ENCODE measurements at regions not wholly inside any gene's neighbourhood (a gene's known extent, or its start where the extent isn't known, plus 50 kb on each side); places are given as distances from the start of the nearest gene placed in this dataset.

GRCh38 chr12:84696908-84697540 is 215.6 kb downstream of the SLC6A15 start:
- Mint-ChIP-seq H3K36me3 (no peaks in the 10 kb centered on the region), H3K27me3 (ENCODE audit: low read depth in 2 of 2) (no peaks in the 10 kb centered on the region), H3K9me3 (peaks cover 7 to 10% of the 10 kb centered on the region in 2 donors), H3K4me3 (no peak overlapping the region), H3K4me1 (no peaks in the 10 kb centered on the region), H3K27ac (no peak overlapping the region)
- no peak for ATAC-seq
- H3K4me1 ChIP-seq (ENCODE audit: control insufficient read depth, insufficient read depth, low read length), result no peaks in the 10 kb centered on the region
- TF ChIP-seq CTCF (IDR thresholded peaks at IDR 0.05), result no peak
- no peak overlapping the region for H3K4me3 ChIP-seq (ENCODE audit: low read length)
- no peak for DNase-seq
- no peaks in the 10 kb centered on the region for H3K9me3 ChIP-seq (ENCODE audit: control insufficient read depth, insufficient read depth, low read length)
- H3K27me3 ChIP-seq (ENCODE audit: control insufficient read depth, insufficient read depth, low read length), result no peaks in the 10 kb centered on the region
- no peaks in the 10 kb centered on the region for H3K36me3 ChIP-seq (ENCODE audit: control insufficient read depth, insufficient read depth, low read length)
- whole genome bisulfite sequencing (ENCODE audit: insufficient coverage), result 13% methylated on average over 1 of the region's 3 CpGs
- intact Hi-C loops (cut with micrococcal nuclease), result no loop called here
- no peak overlapping the region for H3K27ac ChIP-seq (ENCODE audit: low read length)

GRCh38 chr12:84696281-84696680 is 216.3 kb downstream of the SLC6A15 start:
- H3K9me3 ChIP-seq (ENCODE audit: control insufficient read depth, insufficient read depth, low read length), result no peaks in the 10 kb centered on the region
- WGBS (ENCODE audit: insufficient coverage), result no CpG with 5 or more reads among the region's 2 CpGs
- Mint-ChIP-seq H3K27me3 (ENCODE audit: low read depth in 2 of 2) (no peaks in the 10 kb centered on the region), H3K36me3 (no peaks in the 10 kb centered on the region), H3K4me1 (no peaks in the 10 kb centered on the region), H3K27ac (no peak overlapping the region), H3K4me3 (no peak overlapping the region), H3K9me3 (peaks cover 5 to 10% of the 10 kb centered on the region in 2 donors)
- intact Hi-C loops (cut with micrococcal nuclease), result no loop called here
- H3K4me3 ChIP-seq (ENCODE audit: low read length), result no peak overlapping the region
- H3K27ac ChIP-seq (ENCODE audit: low read length), result no peak overlapping the region
- ATAC-seq, result no peak
- H3K4me1 ChIP-seq (ENCODE audit: control insufficient read depth, insufficient read depth, low read length), result no peaks in the 10 kb centered on the region
- no peaks in the 10 kb centered on the region for H3K36me3 ChIP-seq (ENCODE audit: control insufficient read depth, insufficient read depth, low read length)
- H3K27me3 ChIP-seq (ENCODE audit: control insufficient read depth, insufficient read depth, low read length), result no peaks in the 10 kb centered on the region
- no peak for DNase-seq
- no peak for TF ChIP-seq CTCF (IDR thresholded peaks at IDR 0.05)

GRCh38 chr12:84694116-84694515 is 218.5 kb downstream of the SLC6A15 start:
- no peaks in the 10 kb centered on the region for H3K9me3 ChIP-seq (ENCODE audit: control insufficient read depth, insufficient read depth, low read length)
- Mint-ChIP-seq H3K36me3 (no peaks in the 10 kb centered on the region), H3K4me3 (no peak overlapping the region), H3K9me3 (peaks cover 7 to 13% of the 10 kb centered on the region in 2 donors), H3K4me1 (no peaks in the 10 kb centered on the region), H3K27ac (no peak overlapping the region), H3K27me3 (ENCODE audit: low read depth in 2 of 2) (no peaks in the 10 kb centered on the region)
- H3K27ac ChIP-seq (ENCODE audit: low read length), result no peak overlapping the region
- H3K4me3 ChIP-seq (ENCODE audit: low read length), result no peak overlapping the region
- H3K27me3 ChIP-seq (ENCODE audit: control insufficient read depth, insufficient read depth, low read length), result no peaks in the 10 kb centered on the region
- TF ChIP-seq CTCF (IDR thresholded peaks at IDR 0.05), result no peak
- no peak for DNase-seq
- H3K4me1 ChIP-seq (ENCODE audit: control insufficient read depth, insufficient read depth, low read length), result no peaks in the 10 kb centered on the region
- intact Hi-C loops (cut with micrococcal nuclease), result no loop called here
- no peaks in the 10 kb centered on the region for H3K36me3 ChIP-seq (ENCODE audit: control insufficient read depth, insufficient read depth, low read length)
- no peak for ATAC-seq

- H3K27me3 ChIP-seq (ENCODE audit: control insufficient read depth, insufficient read depth, low read length), result no peaks in the 10 kb centered on the region
These were observed 220.5 kb downstream of the SLC6A15 start for GRCh38 chr12:84692071-84692470.

More at GRCh38 chr12:84692071-84692470, 220.5 kb downstream of the SLC6A15 start:
- intact Hi-C loops (cut with micrococcal nuclease), result no loop called here
- H3K4me3 ChIP-seq (ENCODE audit: low read length), result no peak overlapping the region
- H3K27ac ChIP-seq (ENCODE audit: low read length), result no peak overlapping the region
- no peak overlapping the region for H3K4me3 Mint-ChIP-seq
- no peaks in the 10 kb centered on the region for H3K27me3 Mint-ChIP-seq (ENCODE audit: low read depth in 2 of 2)
- H3K9me3 ChIP-seq (ENCODE audit: control insufficient read depth, insufficient read depth, low read length), result no peaks in the 10 kb centered on the region
- no peaks in the 10 kb centered on the region for H3K4me1 Mint-ChIP-seq
- no peak for ATAC-seq
- H3K4me1 ChIP-seq (ENCODE audit: control insufficient read depth, insufficient read depth, low read length), result no peaks in the 10 kb centered on the region
- peaks cover 10 to 16% of the 10 kb centered on the region in 2 donors for H3K9me3 Mint-ChIP-seq
- TF ChIP-seq CTCF (IDR thresholded peaks at IDR 0.05), result no peak
- no peak overlapping the region for H3K27ac Mint-ChIP-seq
- no peaks in the 10 kb centered on the region for H3K36me3 ChIP-seq (ENCODE audit: control insufficient read depth, insufficient read depth, low read length)
- no peaks in the 10 kb centered on the region for H3K36me3 Mint-ChIP-seq
- no peak for DNase-seq

All from natural killer cell (primary cell).